Smooth muscle cell (in vitro differentiated cells): ENCODE measurements at regions not wholly inside any gene's neighbourhood (a gene's known extent, or its start where the extent isn't known, plus 50 kb on each side); places are given as distances from the start of the nearest gene placed in this dataset.
"Not testable (repeated sequence)": the region's sequence is repeated elsewhere in the genome, so short reads cannot be mapped to it uniquely, and the experiment has no call there.

ENCODE experiments used
- DNase-seq: peaks from one replicate; lab custom pipeline; 2025; ENCODE audit not compliant: unreplicated experiment; lab: John Stamatoyannopoulos, UW
- H2AFZ ChIP-seq: fragments of 200-600 bp; sonication (generic); 2 replicates; pipeline ENCODE4 v1.6.0; 2016; ENCODE audit warnings: antibody characterized with exemption, low read depth, mild to moderate bottlenecking
- H3F3A ChIP-seq: fragments of 200-600 bp; sonication (generic); 2 replicates; pipeline ENCODE4 v1.6.0; 2017; ENCODE audit warnings: antibody characterized with exemption, low read depth
- H3K27ac ChIP-seq: fragments of 200-600 bp; sonication (generic); 2 replicates; pipeline ENCODE4 v1.5.1; 2016; ENCODE audit warnings: low read depth, mild to moderate bottlenecking
- H3K27me3 ChIP-seq: fragments of 200-600 bp; sonication (generic); 2 replicates; pipeline ENCODE4 v1.6.1; 2016; ENCODE audit warnings: low read depth, mild to moderate bottlenecking
- H3K36me3 ChIP-seq: fragments of 200-600 bp; sonication (generic); 2 replicates; pipeline ENCODE4 v1.5.1; 2016; ENCODE audit warnings: low read depth
- H3K4me1 ChIP-seq: fragments of 200-600 bp; sonication (generic); 2 replicates; pipeline ENCODE4 v1.5.1; 2016; ENCODE audit warnings: low read depth
- H3K4me2 ChIP-seq: fragments of 200-600 bp; sonication (generic); 2 replicates; pipeline ENCODE4 v1.6.0; 2016; ENCODE audit warnings: mild to moderate bottlenecking
- H3K4me3 ChIP-seq: fragments of 200-600 bp; sonication (generic); 2 replicates; pipeline ENCODE4 v1.5.1; 2016; ENCODE audit warnings: mild to moderate bottlenecking
- H3K79me2 ChIP-seq: fragments of 200-600 bp; sonication (generic); 2 replicates; pipeline ENCODE4 v1.6.0; 2016; ENCODE audit warnings: low read depth, mild to moderate bottlenecking
- H3K9ac ChIP-seq: fragments of 200-600 bp; sonication (generic); 2 replicates; pipeline ENCODE4 v1.6.0; 2016; ENCODE audit warnings: low read depth
- H3K9me3 ChIP-seq: fragments of 200-600 bp; sonication (generic); replicated peaks from 2 replicates; pipeline ENCODE4 v1.5.1; 2016; ENCODE audit warnings: low read depth
- H4K20me1 ChIP-seq: fragments of 200-600 bp; sonication (generic); 2 replicates; pipeline ENCODE4 v1.6.0; 2016; ENCODE audit warnings: low read depth
- CTCF ChIP-seq: fragments of 200-600 bp; sonication (generic); IDR thresholded peaks from 2 replicates; pipeline ENCODE4 v1.5.1; 2017; ENCODE audit warnings: borderline replicate concordance, mild to moderate bottlenecking, antibody characterized with exemption; ENCODE audit not compliant: insufficient read depth, poor library complexity, severe bottlenecking
- WGBS: methylation state at CpG from one replicate; pipeline ENCODE4 v1.1.7; 2016; ENCODE audit warnings: low lambda C conversion rate; 5-methylcytosine and 5-hydroxymethylcytosine counted together

- Histone ChIP-seq H3K9ac (no peak overlapping the region), H3K4me1 (no peaks in the 10 kb centered on the region), H4K20me1 (no peaks in the 10 kb centered on the region), H3K79me2 (no peaks in the 10 kb centered on the region), H3F3A (no peaks in the 10 kb centered on the region), H3K9me3 (no peaks in the 10 kb centered on the region), H3K27ac (no peak overlapping the region), H3K36me3 (no peaks in the 10 kb centered on the region), H3K4me3 (no peak overlapping the region), H3K27me3 (no peaks in the 10 kb centered on the region), H3K4me2 (no peak overlapping the region), H2AFZ (no peak overlapping the region)
- DNase-seq, result no peak
- TF ChIP-seq CTCF, result no peak
Observed at GRCh38 chr5:50898966-50899365, 232.5 kb downstream of the PARP8 start.

GRCh38 chr5:50900952-50901510 lies 234.6 kb downstream of the PARP8 start:
- Histone ChIP-seq H3K79me2 (no peaks in the 10 kb centered on the region), H3K4me1 (no peaks in the 10 kb centered on the region), H3K4me2 (no peak overlapping the region), H3K27me3 (no peaks in the 10 kb centered on the region), H3K27ac (no peak overlapping the region), H3K4me3 (no peak overlapping the region), H3K9me3 (no peaks in the 10 kb centered on the region), H3F3A (no peaks in the 10 kb centered on the region), H3K36me3 (no peaks in the 10 kb centered on the region), H2AFZ (no peak overlapping the region), H4K20me1 (no peaks in the 10 kb centered on the region), H3K9ac (no peak overlapping the region)
- WGBS, result 90% methylated on average over 3 of the region's 3 CpGs
- no peak for DNase-seq
- no peak for TF ChIP-seq CTCF

DNA sequence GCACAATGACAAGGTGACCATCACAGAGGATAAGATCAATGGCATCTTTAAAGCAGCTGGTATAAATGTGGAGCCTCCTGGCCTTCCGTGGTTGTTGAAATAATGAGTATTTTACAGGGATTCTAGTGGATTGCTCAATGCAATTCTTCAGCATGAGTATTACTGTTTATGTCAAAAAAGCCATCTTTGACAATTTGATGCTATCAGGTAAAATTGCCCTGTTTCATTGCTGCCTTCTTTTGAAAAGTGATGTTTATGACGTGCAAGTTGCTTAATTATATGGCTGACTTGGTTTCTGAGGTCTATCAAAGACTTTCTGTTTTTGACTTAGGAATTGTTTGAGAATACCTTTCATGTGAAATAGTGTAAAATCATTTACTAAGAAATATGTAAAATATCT lies 237.2 kb downstream of the PARP8 start:
- Histone ChIP-seq H3K9me3 (no peaks in the 10 kb centered on the region), H4K20me1 (no peaks in the 10 kb centered on the region), H3K27ac (no peak overlapping the region), H3K4me3 (no peak overlapping the region), H2AFZ (no peak overlapping the region), H3K79me2 (no peaks in the 10 kb centered on the region), H3K36me3 (no peaks in the 10 kb centered on the region), H3K9ac (no peak overlapping the region), H3K4me2 (no peak overlapping the region), H3K27me3 (no peaks in the 10 kb centered on the region), H3K4me1 (no peaks in the 10 kb centered on the region), H3F3A (no peaks in the 10 kb centered on the region)
- no peak for DNase-seq
- WGBS, result 64% methylated on average over 2 of the region's 2 CpGs
- TF ChIP-seq CTCF, result no peak

- Histone ChIP-seq H3K4me3 (no peak overlapping the region), H3K9me3 (no peaks in the 10 kb centered on the region), H4K20me1 (no peaks in the 10 kb centered on the region), H3F3A (no peaks in the 10 kb centered on the region), H3K4me2 (no peak overlapping the region), H3K27ac (no peak overlapping the region), H2AFZ (no peak overlapping the region), H3K79me2 (no peaks in the 10 kb centered on the region), H3K9ac (no peak overlapping the region), H3K4me1 (no peaks in the 10 kb centered on the region), H3K36me3 (no peaks in the 10 kb centered on the region), H3K27me3 (no peaks in the 10 kb centered on the region)
- DNase-seq, result no peak
- 63% methylated on average over 2 of the region's 2 CpGs for WGBS
- TF ChIP-seq CTCF, result no peak
Observed at GRCh38 chr5:50905996-50906570, 239.6 kb downstream of the PARP8 start.

- not testable (repeated sequence) for H3K9ac ChIP-seq, H3K27me3 ChIP-seq, H3K79me2 ChIP-seq, H3K27ac ChIP-seq, H3K4me2 ChIP-seq, H3K4me3 ChIP-seq, H3F3A ChIP-seq, H3K9me3 ChIP-seq, H3K36me3 ChIP-seq, H2AFZ ChIP-seq, H3K4me1 ChIP-seq, DNase-seq, H4K20me1 ChIP-seq
- 92% methylated on average over 13 of the region's 13 CpGs for WGBS
Observed at GRCh38 chr5:50920160-50920559, 253.7 kb downstream of the PARP8 start.
